Head of caudate nucleus (tissue), 42 donors: ENCODE measurements at regions not wholly inside any gene's neighbourhood (a gene's known extent, or its start where the extent isn't known, plus 50 kb on each side); places are given as distances from the start of the nearest gene placed in this dataset.

Experiments
- DNase-seq, 42 donors: peaks; one replicate each; pipeline versions ENCODE4 v3.0.0 to v3.0.0-alpha.2; 2020 to 2021; ENCODE audit warnings: mixed read lengths in 7 of 42
- intact Hi-C: fragments of 100-400 bp; cut with DNase I; formaldehyde crosslinking; loops from one replicate; pipeline ENCODE4 v1.15.0; 2022

GRCh38 chr2:71787108-71787415, 333.7 kb downstream of the DYSF start:
- intact Hi-C loops, result no loop called here
- peak in 4 of 42 donors; percentile 1 to 15 (median 10) for DNase-seq

- intact Hi-C loops, result no loop called here
- DNase-seq, result peak in 8 of 42 donors; percentile 2 to 27 (median 12)
These were observed 333.1 kb downstream of the DYSF start for GRCh38 chr2:71786291-71787107.

GRCh38 chr2:71785516-71785981, 332.2 kb downstream of the DYSF start:
- peak in 7 of 42 donors; percentile 4 to 34 (median 20) for DNase-seq
- intact Hi-C loops, result no loop called here

- intact Hi-C loops, result no loop called here
- peak in 20 of 42 donors; percentile 12 to 75 (median 40) for DNase-seq
These were observed 331.6 kb downstream of the DYSF start for GRCh38 chr2:71784734-71785511.

- peak in 2 of 42 donors; percentile 4 to 32 for DNase-seq
- intact Hi-C loops, result no loop called here
These were observed 330.5 kb downstream of the DYSF start for GRCh38 chr2:71783815-71784214.

- intact Hi-C loops, result no loop called here
- DNase-seq, result peak in 12 of 42 donors; percentile 17 to 73 (median 33)
These were observed 329.9 kb downstream of the DYSF start for GRCh38 chr2:71783215-71783614.

- intact Hi-C loops, result no loop called here
- peak in 3 of 42 donors; percentile 3 to 25 (median 8) for DNase-seq
These were observed 329.0 kb downstream of the DYSF start for GRCh38 chr2:71782323-71782722.

GRCh38 chr2:71781695-71782228, 328.4 kb downstream of the DYSF start:
- intact Hi-C loops, result no loop called here
- peak in 6 of 42 donors; percentile 8 to 45 (median 34) for DNase-seq

- intact Hi-C loops, result no loop called here
- peak in 3 of 42 donors; percentile 6 to 34 (median 17) for DNase-seq
These were observed 326.8 kb downstream of the DYSF start for GRCh38 chr2:71780162-71780561.

GRCh38 chr2:71779774-71780105, 326.4 kb downstream of the DYSF start:
- DNase-seq, result no peak
- intact Hi-C loops, result no loop called here

GRCh38 chr2:71778936-71779773, 325.8 kb downstream of the DYSF start:
- DNase-seq, result peak in 3 of 42 donors; percentile 7 to 41 (median 10)
- intact Hi-C loops, result no loop called here

- intact Hi-C loops, result no loop called here
- DNase-seq, result peak in 2 of 42 donors; percentile 2 to 20
These were observed 325.2 kb downstream of the DYSF start for GRCh38 chr2:71778514-71778913.

GRCh38 chr2:71777946-71778345, 324.6 kb downstream of the DYSF start:
- DNase-seq, result peak in 1 of 42 donors; percentile 6
- intact Hi-C loops, result no loop called here

GRCh38 chr2:71776227-71776626, 322.9 kb downstream of the DYSF start:
- no peak for DNase-seq
- intact Hi-C loops, result no loop called here

- intact Hi-C loops, result no loop called here
- no peak for DNase-seq
These were observed 319.9 kb downstream of the DYSF start for GRCh38 chr2:71773218-71773617.

GRCh38 chr2:71772510-71773172, 319.3 kb downstream of the DYSF start:
- no peak for DNase-seq
- intact Hi-C loops, result no loop called here

GRCh38 chr2:71767663-71768062, 314.3 kb downstream of the DYSF start:
- intact Hi-C loops, result no loop called here
- no peak for DNase-seq

- intact Hi-C loops, result no loop called here
- DNase-seq, result no peak
These were observed 305.7 kb downstream of the DYSF start for GRCh38 chr2:71759060-71759459.

- DNase-seq, result no peak
- intact Hi-C loops, result no loop called here
These were observed 304.0 kb downstream of the DYSF start for GRCh38 chr2:71757351-71757750.
